ENCODE measurements at regions not wholly inside any gene's neighbourhood (a gene's known extent, or its start where the extent isn't known, plus 50 kb on each side); places are given as distances from the start of the nearest gene placed in this dataset.

DNA sequence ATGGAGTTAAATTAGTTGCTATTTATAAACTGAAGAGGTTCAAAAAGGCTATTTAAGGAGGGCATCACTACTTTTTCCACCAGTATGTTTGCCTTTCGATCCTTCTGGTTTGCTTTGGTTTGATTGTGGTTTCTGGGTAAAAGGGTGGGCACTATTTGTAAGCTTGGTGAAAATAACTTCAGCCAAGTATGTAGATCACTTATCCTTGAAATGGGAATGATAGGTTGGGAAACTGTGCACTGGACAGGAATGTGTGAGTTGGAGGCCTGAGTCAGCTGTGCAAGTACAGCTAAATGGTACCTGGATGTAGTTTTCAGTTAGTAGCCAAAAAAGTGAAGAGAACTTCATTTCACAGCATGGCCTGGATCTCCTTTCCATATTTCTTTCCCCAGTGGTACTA, 466.2 kb downstream of the ENC1 start:
- DNase-seq = no peak

DNA sequence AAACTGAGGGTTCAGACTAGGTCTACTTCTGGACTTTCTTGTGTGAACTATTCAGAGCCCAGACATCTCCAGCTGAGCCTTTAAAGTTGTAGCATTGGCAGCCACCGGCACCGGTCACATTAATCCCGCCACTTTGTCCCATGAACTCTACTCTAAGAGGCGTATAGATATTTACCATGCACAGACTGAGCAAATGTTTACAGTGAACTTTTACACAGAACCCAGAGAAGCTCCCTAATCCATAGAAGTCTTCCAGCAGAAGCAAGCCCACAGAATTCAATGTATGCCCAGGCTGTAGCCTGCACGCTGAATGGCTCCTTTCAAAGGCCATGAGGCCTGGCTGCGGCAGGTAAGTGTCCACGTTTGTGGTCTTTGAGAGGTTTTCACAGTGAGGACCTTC, 466.9 kb downstream of the ENC1 start:
- DNase-seq = no peak

DNA sequence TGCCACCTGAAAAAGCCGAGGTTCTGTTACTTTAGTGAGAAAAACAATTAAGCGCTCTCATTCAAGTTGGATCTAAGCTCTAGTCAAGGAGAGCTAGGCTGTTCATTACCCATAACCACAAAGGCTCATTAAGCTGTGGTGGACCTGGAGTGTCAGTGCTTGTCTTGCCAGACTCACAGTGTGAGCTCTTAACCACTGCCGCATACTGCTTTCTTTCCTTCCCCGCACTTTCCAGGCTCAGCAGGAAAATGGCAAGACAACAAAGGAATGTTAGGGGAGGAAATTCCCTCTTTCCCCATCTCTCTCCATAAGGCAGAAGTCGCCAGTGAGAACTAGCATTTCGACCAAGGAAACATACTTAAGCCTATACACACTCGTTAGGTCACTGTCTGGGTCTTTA, 467.3 kb downstream of the ENC1 start:
- DNase-seq = no peak

DNA sequence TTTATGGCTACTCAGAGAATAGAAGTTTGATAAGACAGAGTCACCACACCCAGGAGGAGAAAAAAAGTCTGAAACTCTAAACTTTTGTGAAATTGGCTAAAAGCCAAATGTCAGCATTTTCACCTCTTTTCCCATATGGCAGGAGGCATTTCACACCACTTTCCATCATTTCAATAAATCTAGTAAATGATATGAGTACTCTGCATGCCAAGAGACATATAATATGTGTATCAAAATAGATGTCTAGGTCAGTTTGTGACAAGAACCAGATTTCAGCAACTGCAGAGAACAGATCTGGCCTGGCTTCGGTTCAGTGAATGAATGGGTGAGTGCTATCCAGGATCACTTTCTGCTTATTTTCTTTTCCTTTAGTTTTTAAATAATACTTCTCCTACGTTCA, 470.8 kb downstream of the ENC1 start:
- no peak for DNase-seq

DNA sequence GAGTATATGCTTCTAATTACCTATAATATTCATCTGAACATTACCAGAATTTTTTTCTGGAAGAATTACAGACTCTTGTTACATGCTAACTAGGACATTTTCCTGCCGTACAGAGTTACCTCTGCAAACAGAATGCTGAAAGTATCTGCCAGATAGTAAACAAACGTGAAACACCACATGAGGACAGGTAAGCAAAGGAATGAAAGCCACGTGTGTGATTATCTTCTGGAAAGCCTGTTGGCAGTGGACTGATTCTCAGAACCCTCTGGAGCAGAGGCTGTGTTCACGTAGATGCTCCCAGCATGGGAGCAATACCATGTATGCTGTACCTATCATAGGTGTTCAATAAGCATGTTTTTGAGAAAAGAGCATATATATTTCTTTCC, 472.6 kb downstream of the ENC1 start:
- no peak for DNase-seq

DNA sequence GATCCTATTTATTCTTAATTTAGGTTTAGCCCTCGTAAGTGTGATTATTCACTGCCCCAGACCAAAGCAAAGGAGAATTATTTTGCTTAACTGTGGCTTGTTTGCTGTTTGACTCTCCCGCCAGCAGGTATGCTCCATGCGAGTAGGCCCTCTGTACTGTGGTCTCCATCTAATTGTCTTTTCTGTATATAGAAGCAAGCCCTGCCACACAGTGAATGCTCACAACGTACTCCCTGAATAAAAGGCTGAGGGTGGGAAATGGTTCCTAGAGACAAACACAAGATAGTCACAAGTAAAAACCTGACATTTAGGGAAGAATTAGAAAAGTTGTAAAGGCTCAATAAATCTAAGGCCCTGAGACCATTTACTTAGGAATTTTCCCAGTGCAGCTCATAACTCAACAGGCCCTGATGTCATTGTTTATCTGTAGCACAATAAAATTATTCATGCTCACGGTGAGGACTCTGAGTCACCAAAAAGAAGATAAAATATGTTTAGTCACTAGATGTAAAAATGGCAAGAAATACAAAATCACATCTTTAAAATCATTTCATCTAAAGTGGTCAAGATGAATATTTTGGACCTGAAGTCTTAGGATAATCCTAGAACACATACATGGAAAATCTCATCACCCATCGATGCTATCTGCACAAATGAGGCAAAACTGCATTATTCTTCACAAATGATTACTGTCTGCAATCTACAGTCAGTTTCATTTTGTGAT, 473.2 kb downstream of the ENC1 start:
- DNase-seq = no peak

DNA sequence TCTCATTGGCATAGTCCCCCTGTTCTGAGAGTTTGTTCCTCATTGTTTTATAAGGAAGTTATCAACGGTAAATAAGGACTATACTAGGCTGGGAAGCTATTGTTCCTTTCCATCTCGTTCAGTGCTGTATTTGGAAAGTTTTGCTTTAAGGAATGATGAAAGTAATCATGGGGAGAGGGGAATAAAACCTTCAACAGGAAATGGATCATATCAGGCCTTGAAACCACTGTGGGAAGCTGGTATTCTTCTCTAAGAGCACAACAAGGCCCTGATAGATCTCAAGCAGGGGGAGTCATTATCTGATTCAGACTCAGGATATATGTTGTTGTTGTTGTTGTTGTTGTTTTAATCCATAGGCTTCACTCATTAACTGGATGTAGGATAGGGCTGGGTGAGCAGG, 474.5 kb downstream of the ENC1 start:
- DNase-seq = no peak

DNA sequence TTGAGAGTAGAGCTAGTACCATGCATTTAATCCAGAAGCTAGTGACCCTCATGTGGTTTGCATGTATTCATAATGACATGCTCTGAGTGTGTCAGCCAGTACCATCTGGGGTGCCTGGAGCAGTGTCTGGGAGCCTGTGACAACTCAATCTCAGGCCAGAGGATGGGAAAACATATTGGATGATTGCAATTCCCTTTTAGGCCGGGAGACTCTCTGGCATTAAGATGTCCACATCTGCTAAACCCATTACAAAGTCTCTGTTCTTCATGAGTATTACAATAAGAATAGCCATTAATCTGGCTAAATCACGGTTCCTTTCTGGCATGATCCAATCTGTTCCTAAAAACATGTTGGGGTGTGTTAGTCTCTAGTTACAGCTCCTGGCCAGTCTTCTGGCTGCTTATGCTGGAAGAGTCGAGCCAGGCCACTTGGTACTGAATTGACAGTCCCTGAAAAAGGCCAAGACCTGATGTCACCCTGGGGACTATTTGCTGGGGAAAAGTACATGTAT, 475.7 kb downstream of the ENC1 start:
- DNase-seq = peak; percentile 82

DNA sequence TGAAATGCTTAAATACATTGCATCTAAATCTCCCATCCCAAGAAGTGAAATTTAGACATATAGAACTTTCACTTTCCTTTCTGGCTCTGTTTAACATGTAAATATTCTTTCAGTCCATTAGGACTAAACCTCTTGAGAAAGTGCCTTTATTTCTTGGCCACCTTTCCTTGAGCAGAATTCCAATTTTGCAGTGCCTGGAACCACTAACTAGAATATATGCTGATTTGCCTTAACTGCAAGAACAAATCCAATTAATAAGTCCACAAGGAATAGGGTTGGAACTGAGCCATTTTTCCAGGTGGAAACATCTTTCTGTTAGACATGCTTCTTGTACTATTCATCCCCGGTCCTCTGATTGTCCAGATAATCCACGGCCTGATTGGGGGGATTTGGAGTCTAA, 478.0 kb downstream of the ENC1 start:
- DNase-seq = no peak

DNA sequence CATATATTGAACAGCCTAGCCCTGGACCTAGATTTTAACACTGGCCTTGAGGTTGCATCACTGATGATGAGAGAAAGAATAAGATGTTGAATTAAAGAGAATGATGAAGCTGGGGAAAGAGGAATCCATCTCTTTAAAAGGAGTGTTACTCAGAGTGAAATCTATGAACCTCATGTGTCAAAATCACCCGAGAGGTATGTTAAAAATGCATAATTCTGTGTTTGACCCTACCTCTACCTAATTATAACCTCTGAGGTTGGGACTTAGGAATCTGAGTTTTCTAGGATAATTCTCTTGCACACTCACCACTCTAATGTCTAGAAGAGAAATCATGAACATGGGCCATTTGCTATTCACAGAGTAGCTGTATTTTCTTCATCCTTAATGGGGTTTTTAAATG, 479.4 kb downstream of the ENC1 start:
- no peak for DNase-seq

DNA sequence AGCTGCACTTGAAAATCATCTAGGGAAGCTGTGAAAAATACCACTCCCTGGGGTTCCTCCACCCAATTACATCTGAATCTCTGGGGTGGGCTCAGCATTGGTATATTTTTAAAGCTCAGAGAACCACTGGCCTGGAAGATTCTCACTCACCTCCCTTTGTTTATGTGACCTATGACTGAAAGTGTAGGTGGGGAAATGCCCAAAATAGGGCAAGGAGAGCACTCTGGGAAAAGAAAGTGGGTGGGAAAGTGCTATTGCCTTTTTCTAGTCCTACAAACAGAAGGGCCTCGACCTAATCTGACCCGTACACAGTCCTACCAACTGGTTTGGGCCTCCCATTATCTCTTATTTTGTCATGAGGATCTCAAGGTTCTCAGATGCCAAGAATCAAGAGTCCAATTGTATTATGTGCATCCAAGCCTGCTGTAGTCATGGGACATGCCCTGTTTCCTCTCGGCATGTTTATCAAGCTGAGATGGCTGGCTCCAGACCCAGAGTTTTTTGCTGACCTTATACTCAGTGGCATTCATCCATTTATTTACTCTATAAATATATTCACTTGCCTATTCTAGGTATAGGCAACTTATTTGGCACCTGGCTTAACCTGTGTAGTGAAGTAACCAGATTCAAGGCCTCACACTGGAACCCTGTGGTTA, 483.7 kb downstream of the ENC1 start:
- DNase-seq = no peak

DNA sequence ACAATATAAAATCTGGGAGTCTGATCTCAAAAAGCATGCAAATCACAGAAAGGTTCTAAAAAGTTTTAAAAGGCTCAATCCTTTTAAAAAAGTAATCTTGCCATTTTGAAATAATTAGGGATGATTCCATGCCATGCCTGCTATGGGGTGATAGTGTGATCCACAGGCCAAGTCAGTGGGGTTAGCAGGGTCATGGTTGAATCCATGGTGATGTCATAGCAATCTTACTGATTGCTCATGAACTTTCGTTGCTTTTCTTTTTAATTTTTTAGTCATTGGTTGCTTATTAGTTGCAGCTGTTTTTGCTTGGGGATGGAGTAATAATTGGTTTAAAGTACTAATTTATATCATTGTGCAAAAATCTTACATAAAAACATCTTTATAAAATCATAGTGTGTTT, 485.0 kb downstream of the ENC1 start:
- DNase-seq = no peak

DNA sequence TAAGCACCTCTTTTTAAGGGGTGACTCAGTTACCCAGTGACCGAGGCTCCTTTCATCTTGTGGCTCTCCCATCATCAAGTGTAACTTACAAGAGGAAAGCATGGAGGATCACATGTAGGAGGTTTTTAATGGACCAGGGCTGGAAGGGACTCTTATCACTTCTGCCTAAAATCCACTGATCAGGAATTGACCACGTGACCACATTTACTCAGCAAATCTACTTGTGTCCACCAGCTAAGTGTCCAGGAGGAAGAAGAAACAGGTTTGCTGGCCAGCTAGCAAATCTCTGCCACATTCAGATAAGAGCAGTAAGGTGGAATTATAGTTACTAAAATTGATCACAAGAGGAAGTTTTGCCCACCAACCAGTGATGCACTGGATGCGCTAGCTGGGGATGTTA, 486.0 kb downstream of the ENC1 start:
- no peak for DNase-seq

DNA sequence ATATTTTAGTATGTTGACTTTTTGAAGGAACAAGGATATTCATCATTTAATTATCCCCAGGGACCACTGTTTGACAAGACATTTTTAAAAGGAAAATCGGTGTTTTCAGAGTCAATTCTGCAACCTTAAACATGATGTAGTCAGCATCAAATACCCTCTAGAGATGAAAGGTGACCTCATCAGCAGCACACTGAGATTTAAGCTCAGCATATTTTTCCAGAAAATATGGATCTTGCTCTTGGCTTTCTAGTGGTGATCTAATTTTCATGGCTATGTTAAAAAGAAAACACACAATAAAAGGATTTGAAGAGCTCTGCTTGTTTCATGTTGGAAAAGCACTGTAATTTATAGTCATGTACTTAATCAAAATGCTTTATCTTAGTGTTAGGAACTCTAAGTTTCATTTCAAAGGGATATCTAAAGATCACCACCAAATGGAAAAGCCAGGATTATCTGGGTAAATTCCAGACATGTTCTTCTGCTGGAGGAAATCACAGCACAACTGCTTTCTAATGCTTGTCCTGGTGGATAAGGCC, 487.2 kb downstream of the ENC1 start:
- DNase-seq = no peak

DNA sequence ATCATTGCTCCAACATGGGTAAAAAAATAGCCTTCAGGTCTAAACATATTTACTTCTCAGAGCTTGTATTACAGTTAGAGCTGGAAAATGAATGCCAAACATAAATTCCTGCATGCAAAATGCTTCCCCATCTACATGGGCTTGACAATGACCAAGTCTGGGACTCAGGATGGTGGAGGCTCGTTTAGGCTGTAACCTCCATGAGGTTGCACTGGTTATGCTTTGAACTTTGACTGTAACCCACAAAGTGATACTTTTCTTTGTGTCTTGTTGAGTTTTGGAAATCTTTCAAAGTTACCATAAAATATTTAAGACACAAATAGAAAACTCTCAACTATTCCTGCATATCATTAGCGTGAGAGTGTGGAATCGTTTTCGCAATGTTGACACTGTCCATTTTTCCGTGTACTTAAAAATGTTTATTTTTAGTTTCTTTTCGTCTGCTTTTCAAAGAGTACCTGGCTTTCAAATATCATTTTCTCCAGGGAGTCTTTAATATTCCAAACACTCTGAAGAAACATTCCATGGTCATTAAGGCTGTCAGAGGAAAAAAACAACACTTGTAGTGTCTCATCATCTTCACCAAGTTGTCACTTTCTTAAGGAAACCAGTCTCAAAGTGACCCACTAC, 487.8 kb downstream of the ENC1 start:
- no peak for DNase-seq

DNA sequence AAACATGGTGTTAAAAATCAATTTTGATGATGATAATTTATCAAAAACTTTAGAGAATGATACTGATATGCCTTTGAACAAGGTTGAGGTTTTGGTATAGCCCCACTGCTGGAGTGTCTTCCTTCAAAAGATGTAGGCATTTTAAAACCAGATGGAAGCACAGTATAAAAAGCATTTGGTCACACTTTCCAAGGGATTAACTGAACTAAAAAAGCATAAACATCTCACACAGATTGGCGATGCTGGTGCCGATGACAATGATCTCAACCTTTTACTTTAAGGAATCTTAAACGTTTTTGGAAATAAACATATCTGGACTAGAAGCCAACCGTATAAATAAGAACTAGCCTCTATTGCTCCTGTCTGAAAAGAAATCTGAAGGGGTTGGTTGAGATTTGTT, 488.4 kb downstream of the ENC1 start:
- no peak for DNase-seq

DNA sequence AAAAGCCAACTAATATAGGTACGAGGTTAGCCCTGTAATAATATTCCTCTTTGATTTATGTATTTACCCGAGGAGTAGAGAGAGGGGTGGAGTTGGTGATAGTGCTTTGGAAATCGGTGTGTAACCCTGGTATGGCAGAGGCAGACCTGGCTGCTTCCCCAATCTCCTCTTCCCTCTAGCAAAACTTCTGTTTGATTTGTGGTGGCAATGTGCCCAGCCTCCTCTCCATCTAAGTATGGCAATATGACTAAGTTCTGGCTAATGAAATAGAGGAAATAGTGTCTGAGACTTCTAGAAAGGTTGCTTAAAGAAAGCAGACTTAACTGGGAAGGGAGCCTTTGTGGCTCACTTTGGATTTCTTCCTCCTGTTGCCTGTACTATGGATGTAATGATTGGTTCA, 491.1 kb downstream of the ENC1 start:
- no peak for DNase-seq

DNA sequence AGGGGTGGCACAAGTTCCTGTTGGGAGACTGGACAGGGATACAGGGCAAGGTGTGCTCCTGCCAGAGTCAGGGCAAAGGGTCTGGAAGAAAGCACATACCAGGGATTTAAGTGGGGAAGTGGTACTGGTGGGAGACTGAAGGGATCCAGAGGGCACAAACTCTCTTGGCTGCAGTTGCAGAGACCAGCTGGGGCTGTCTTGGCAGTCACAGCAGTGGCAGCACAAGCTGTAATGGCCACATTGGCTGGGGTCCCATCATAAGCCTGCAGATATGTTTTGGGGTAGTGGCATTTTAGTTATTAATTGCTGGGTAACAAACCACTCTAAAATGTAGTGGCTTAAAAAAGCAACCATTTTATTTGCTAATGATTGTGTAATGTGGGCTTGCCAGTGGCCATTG, 492.2 kb downstream of the ENC1 start:
- peak; percentile 71 for DNase-seq

DNA sequence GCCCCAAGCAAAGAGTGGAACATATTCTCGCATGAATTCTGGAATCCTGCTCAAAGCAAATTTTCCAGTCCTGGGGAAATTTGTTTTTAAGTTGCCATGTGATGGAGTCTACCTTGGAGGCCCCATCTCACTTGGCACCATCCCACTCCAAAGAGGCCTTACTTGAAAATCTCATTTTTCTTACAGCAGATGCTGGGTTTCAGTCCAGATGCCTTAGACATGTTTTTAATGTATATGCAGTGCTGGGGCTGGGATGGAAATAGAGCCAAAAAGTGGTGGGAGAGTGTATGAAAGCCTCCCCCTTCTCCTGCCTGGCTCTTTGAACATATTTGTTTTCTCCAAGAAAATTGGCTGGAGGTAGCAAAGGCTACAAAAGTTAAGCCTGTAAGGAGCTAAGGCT, 493.7 kb downstream of the ENC1 start:
- peak; percentile 75 for DNase-seq

DNA sequence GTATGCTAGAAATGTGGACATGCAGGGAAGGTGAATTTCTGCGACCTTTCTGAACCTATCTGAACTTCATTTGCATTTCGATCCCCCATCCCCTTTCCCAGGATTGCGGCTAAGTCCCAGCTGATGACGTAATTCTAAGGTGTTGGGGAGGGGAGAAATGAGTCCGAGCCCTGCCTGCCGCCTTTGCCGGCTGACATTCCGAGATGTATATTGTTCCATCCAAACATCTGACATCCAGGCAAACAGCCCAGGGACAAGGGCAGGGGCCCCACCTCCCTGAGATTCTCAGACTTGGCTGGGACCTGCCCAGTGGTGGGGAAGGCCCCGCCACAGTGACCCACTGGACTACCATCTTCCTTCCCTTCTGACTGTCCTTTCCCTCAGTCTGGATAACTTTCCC, 494.6 kb downstream of the ENC1 start:
- DNase-seq = no peak

DNA sequence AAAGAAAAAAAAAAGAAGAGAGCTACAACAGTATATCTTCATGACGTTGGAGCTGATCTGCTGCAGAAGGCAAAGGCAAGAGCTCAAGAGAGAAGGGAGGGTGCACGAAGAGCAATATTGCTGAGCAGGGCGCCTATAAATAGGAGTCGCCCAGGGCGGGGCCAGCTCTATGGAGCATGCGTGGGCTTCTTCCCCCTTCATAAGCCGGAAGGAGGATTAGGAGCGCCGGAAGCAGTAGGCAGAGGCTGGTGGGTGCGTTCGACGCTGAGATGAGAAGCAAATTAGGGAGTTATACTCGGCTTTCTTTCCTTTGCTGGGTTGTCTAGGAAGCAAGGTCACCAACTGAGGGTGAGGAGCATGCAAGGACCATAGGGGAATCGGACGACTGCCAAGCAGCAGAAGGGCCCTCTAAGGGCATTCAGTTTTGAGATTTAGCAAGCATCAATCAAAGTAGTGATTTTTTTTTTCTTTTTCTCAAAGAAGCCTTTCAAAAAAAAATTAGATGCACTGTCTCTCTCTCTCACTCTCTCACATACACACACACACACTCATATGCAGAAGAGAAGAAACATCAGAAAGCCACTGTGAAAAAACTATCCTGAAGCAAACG, 496.7 kb downstream of the ENC1 start:
- no peak for DNase-seq

DNA sequence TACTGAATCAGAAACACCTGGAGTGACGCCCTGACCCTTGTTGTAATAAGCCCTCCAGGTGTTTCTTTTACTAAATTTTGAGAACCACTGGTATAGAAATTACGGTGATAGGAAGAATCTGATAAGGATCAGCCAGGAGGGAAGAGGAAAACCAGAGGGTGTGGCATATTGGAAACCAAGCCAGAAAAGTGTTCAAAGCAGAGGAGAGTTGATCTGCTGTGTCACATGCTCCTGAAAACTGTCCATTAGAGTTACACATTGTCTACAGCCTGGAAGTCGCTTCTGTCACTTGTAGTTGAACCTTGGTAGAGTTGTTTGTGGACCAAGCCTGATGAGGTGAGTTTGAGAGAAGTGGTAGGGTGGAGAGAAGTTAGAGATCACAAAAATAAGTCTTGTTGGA, 497.4 kb downstream of the ENC1 start:
- DNase-seq = no peak

DNA sequence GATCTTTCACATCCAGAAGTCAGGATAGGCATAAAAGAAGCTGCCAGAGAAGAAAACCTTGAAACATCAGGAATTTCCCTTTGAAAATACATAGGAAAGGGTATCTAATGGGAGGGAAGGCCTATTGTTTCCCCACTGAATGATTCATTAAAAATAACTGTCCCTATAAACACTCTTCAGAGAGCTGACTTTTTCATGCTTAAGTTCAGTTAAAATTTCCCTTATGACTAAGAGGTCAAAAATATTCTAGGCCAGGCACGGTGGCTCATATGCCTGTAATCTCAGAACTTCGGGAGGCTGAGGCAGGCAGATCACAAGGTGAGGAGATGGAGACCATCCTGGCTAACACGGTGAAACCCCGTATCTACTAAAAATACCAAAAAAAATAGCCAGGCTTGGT, 499.5 kb downstream of the ENC1 start:
- DNase-seq = no peak

DNA sequence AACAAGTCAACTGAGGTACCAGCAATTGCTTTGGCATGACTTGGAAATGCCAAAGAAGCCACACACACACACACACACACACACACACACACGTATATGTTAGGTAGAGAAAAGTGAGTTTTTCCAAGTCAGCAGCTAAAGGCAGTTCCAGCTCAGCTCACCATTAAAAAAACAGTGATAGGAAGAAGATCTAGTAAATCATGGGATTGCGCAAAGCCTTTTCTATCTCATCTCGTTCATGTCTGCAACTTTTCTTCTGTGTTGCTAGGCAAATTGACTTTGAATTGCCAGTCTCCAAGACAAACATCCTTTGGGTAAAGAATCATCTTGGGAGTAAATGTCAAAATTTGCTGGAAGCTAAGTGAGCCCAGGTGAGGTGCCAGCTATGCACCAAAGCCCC, 500.1 kb downstream of the ENC1 start:
- DNase-seq = no peak
